HEK293 (cell line): ENCODE measurements at regions not wholly inside any gene's neighbourhood (a gene's known extent, or its start where the extent isn't known, plus 50 kb on each side); places are given as distances from the start of the nearest gene placed in this dataset.

Experiments used
- CTCF ChIA-PET: fragments of 350-600 bp; formaldehyde crosslinking; extraction: SDS; loops from one replicate; lab custom pipeline; 2021; ENCODE audit warnings: antibody characterized with exemption; lab: Yijun Ruan, JAX
- POLR2A ChIA-PET: fragments of 300-600 bp; formaldehyde crosslinking; extraction: SDS; loops from one replicate; lab custom pipeline; 2020; ENCODE audit warnings: antibody characterized with exemption, inconsistent platforms; lab: Yijun Ruan, JAX
- H3K27ac ChIP-seq: fragments of 200-500 bp; sonication (Bioruptor generic); 2 replicates; pipeline ENCODE4 v1.5.1; 2014; ENCODE audit warnings: low read depth, low read length, control low read depth, inconsistent platforms; ENCODE audit errors: extremely low read depth
- H3K36me3 ChIP-seq, 2 experiments: fragments of 200-500 bp in 1 of 2; sonication (Bioruptor generic) in 1 of 2; 1 replicate in 1 of 2; 2 replicates in 1 of 2; pipeline ENCODE4 v1.5.1; 2014 to 2017; ENCODE audit warnings: inconsistent platforms in 2 of 2, low read length in 2 of 2; ENCODE audit not compliant: control insufficient read depth in 2 of 2, insufficient read depth in 1 of 2
- H3K4me1 ChIP-seq: fragments of 200-500 bp; sonication (Bioruptor generic); 2 replicates; pipeline ENCODE4 v1.5.1; 2014; ENCODE audit warnings: mild to moderate bottlenecking, low read length, inconsistent platforms; ENCODE audit not compliant: control insufficient read depth, insufficient read depth
- H3K4me3 ChIP-seq: 2 replicates; pipeline ENCODE4 v1.5.1; 2011; ENCODE audit warnings: low read depth, mild to moderate bottlenecking, control low read depth, low read length, moderate library complexity
- H3K9me3 ChIP-seq: fragments of 200-500 bp; sonication (Bioruptor generic); 2 replicates; pipeline ENCODE4 v1.5.1; 2014; ENCODE audit warnings: low read depth, low read length, inconsistent platforms; ENCODE audit not compliant: control insufficient read depth, insufficient read depth
- BCL11B ChIP-seq: fragments of 450-650 bp; formaldehyde crosslinking; IDR thresholded peaks from 2 replicates; pipeline ENCODE4 v1.5.1; 2016; ENCODE audit warnings: low read depth, missing biosample characterization, missing genetic modification characterization
- GLIS2 ChIP-seq: fragments of 450-650 bp; formaldehyde crosslinking; IDR thresholded peaks from 2 replicates; pipeline ENCODE4 v1.5.1; 2016; ENCODE audit warnings: missing biosample characterization, missing genetic modification characterization
- PRDM2 ChIP-seq: fragments of 450-650 bp; formaldehyde crosslinking; IDR thresholded peaks from 2 replicates; pipeline ENCODE4 v1.5.1; 2016; ENCODE audit warnings: missing biosample characterization, missing genetic modification characterization, borderline replicate concordance
- SALL2 ChIP-seq: fragments of 450-650 bp; formaldehyde crosslinking; IDR thresholded peaks from 2 replicates; pipeline ENCODE4 v1.5.0; 2017; ENCODE audit warnings: missing biosample characterization, mild to moderate bottlenecking, missing genetic modification characterization, borderline replicate concordance
- TCF7L2 ChIP-seq: IDR thresholded peaks from 2 replicates; pipeline ENCODE4 v1.6.1; 2011; ENCODE audit warnings: low read depth, mild to moderate bottlenecking, inconsistent platforms, low read length, moderate library complexity, borderline replicate concordance
- WT1 ChIP-seq: fragments of 450-650 bp; formaldehyde crosslinking; IDR thresholded peaks from 2 replicates; pipeline ENCODE4 v1.5.1; 2016; ENCODE audit warnings: missing biosample characterization, missing genetic modification characterization
- YY1 ChIP-seq: fragments of 450-650 bp; formaldehyde crosslinking; IDR thresholded peaks from 2 replicates; pipeline ENCODE4 v1.5.1; 2018; ENCODE audit warnings: missing biosample characterization, missing genetic modification characterization
- ZEB2 ChIP-seq: fragments of 450-650 bp; formaldehyde crosslinking; IDR thresholded peaks from 2 replicates; pipeline ENCODE4 v1.5.1; 2016; ENCODE audit warnings: missing biosample characterization, missing genetic modification characterization
- ZFHX2 ChIP-seq: fragments of 450-650 bp; formaldehyde crosslinking; conservative IDR thresholded peaks from 2 replicates; pipeline ENCODE4 v1.5.1; 2016; ENCODE audit warnings: missing biosample characterization, missing genetic modification characterization
- ZIC2 ChIP-seq: fragments of 450-650 bp; formaldehyde crosslinking; IDR thresholded peaks from 2 replicates; pipeline ENCODE4 v1.5.1; 2016; ENCODE audit warnings: missing biosample characterization, missing genetic modification characterization
- ZNF266 ChIP-seq: fragments of 450-650 bp; formaldehyde crosslinking; IDR thresholded peaks from 2 replicates; pipeline ENCODE4 v1.5.1; 2016; ENCODE audit warnings: missing biosample characterization, missing genetic modification characterization, low read depth
- ZNF302 ChIP-seq: fragments of 450-650 bp; formaldehyde crosslinking; IDR thresholded peaks from 2 replicates; pipeline ENCODE4 v1.5.1; 2016; ENCODE audit warnings: missing biosample characterization, missing genetic modification characterization, low read depth
- ZNF324 ChIP-seq: fragments of 450-650 bp; formaldehyde crosslinking; IDR thresholded peaks from 2 replicates; pipeline ENCODE4 v1.5.1; 2016; ENCODE audit warnings: missing biosample characterization, missing genetic modification characterization
- ZNF362 ChIP-seq: fragments of 450-650 bp; formaldehyde crosslinking; IDR thresholded peaks from 2 replicates; pipeline ENCODE4 v1.5.1; 2016; ENCODE audit warnings: missing biosample characterization, missing genetic modification characterization
- ZNF366 ChIP-seq: fragments of 450-650 bp; formaldehyde crosslinking; conservative IDR thresholded peaks from 2 replicates; pipeline ENCODE4 v1.5.1; 2016; ENCODE audit warnings: missing biosample characterization, missing genetic modification characterization
- ZNF391 ChIP-seq: fragments of 450-650 bp; formaldehyde crosslinking; IDR thresholded peaks from 2 replicates; pipeline ENCODE4 v1.5.1; 2016; ENCODE audit warnings: low read depth, missing biosample characterization, missing genetic modification characterization, borderline replicate concordance
- ZNF404 ChIP-seq: fragments of 450-650 bp; formaldehyde crosslinking; IDR thresholded peaks from 2 replicates; pipeline ENCODE4 v1.5.1; 2017; ENCODE audit warnings: missing biosample characterization, missing genetic modification characterization
- ZNF433 ChIP-seq: fragments of 450-650 bp; formaldehyde crosslinking; IDR thresholded peaks from 2 replicates; pipeline ENCODE4 v1.5.1; 2016; ENCODE audit warnings: missing biosample characterization, missing genetic modification characterization, low read depth
- ZNF473 ChIP-seq: fragments of 450-650 bp; formaldehyde crosslinking; IDR thresholded peaks from 2 replicates; pipeline ENCODE4 v1.5.1; 2017; ENCODE audit warnings: missing biosample characterization, missing genetic modification characterization
- ZNF48 ChIP-seq: fragments of 450-650 bp; formaldehyde crosslinking; IDR thresholded peaks from 2 replicates; pipeline ENCODE4 v1.5.1; 2016; ENCODE audit warnings: missing biosample characterization, missing genetic modification characterization
- ZNF548 ChIP-seq: fragments of 450-650 bp; formaldehyde crosslinking; IDR thresholded peaks from 2 replicates; pipeline ENCODE4 v1.5.1; 2016; ENCODE audit warnings: missing biosample characterization, missing genetic modification characterization
- ZNF580 ChIP-seq: fragments of 450-650 bp; formaldehyde crosslinking; IDR thresholded peaks from 2 replicates; pipeline ENCODE4 v1.5.1; 2016; ENCODE audit warnings: missing biosample characterization, missing genetic modification characterization
- ZNF623 ChIP-seq: fragments of 450-650 bp; formaldehyde crosslinking; IDR thresholded peaks from 2 replicates; pipeline ENCODE4 v1.5.1; 2016; ENCODE audit warnings: missing biosample characterization, missing genetic modification characterization
- ZNF701 ChIP-seq: fragments of 450-650 bp; formaldehyde crosslinking; IDR thresholded peaks from 2 replicates; pipeline ENCODE4 v1.5.1; 2016; ENCODE audit warnings: missing biosample characterization, missing genetic modification characterization
- ZNF768 ChIP-seq: fragments of 450-650 bp; formaldehyde crosslinking; IDR thresholded peaks from 2 replicates; pipeline ENCODE4 v1.5.1; 2018; ENCODE audit warnings: missing biosample characterization, mild to moderate bottlenecking, missing genetic modification characterization
- ZNF843 ChIP-seq: fragments of 450-650 bp; formaldehyde crosslinking; IDR thresholded peaks from 2 replicates; pipeline ENCODE4 v1.5.1; 2016; ENCODE audit warnings: missing biosample characterization, missing genetic modification characterization

- ChIA-PET POLR2A (no interaction called here), CTCF (interaction anchor here (0.6 kb wide), 1 partner anchor 450 kb away, joined by 3 read pairs; no protein-coding TSS in a partner anchor)
- Histone ChIP-seq H3K9me3 (no peaks in the 10 kb centered on the region), H3K27ac (no peak overlapping the region), H3K4me1 (no peaks in the 10 kb centered on the region), H3K4me3 (no peak overlapping the region), H3K36me3 (no peaks in the 10 kb centered on the region)
- TF ChIP-seq ZNF623 (tag by site-specific recombination), result no peak
- TF ChIP-seq ZNF362 (tag by site-specific recombination), result peak; percentile 47; the same call in 1 of the 2 replicates
- no peak for TF ChIP-seq ZNF324
- TF ChIP-seq ZNF548 (tag by site-specific recombination), result no peak
- no peak for TF ChIP-seq ZNF404
- TF ChIP-seq TCF7L2, result no peak
- TF ChIP-seq ZIC2 (tag by site-specific recombination), result no peak
Observed at GRCh38 chr5:111829701-111830100, 72.7 kb upstream of the NREP start.

GRCh38 chr5:111826064-111826463, 69.1 kb upstream of the NREP start:
- Histone ChIP-seq H3K9me3 (no peaks in the 10 kb centered on the region), H3K4me1 (no peaks in the 10 kb centered on the region), H3K4me3 (no peak overlapping the region), H3K36me3 (no peaks in the 10 kb centered on the region)
- POLR2A ChIA-PET, result interaction anchor here (0.6 kb wide), 1 partner anchor 9 kb away, joined by 8 read pairs; no protein-coding TSS in a partner anchor
- TF ChIP-seq GLIS2 (no peak), TCF7L2 (no peak), ZNF302 (tag by site-specific recombination) (no peak), ZEB2 (tag by site-specific recombination) (no peak), ZNF391 (no peak), ZNF48 (tag by site-specific recombination) (no peak), ZNF843 (tag by site-specific recombination) (no peak), ZNF433 (tag by site-specific recombination) (no peak), SALL2 (no peak), PRDM2 (tag by site-specific recombination) (no peak), ZNF580 (tag by site-specific recombination) (no peak), ZNF266 (tag by site-specific recombination) (no peak), WT1 (no peak), BCL11B (tag by site-specific recombination) (no peak), ZNF473 (tag by site-specific recombination) (no peak), ZFHX2 (tag by site-specific recombination) (no peak), ZNF701 (tag by site-specific recombination) (no peak), YY1 (tag by site-specific recombination) (no peak), ZNF768 (no peak), ZNF366 (tag by site-specific recombination) (no peak)
- TF ChIP-seq, all 188 proteins: peak for 0
- H3K27ac ChIP-seq, result no peak overlapping the region
- CTCF ChIA-PET, result interaction anchor here (0.7 to 1.5 kb wide), 4 partner anchors 11 to 275 kb away, joined by 3 to 5 read pairs (median 4); no protein-coding TSS in a partner anchor
